ENCODE measurements at regions not wholly inside any gene's neighbourhood (a gene's known extent, or its start where the extent isn't known, plus 50 kb on each side); places are given as distances from the start of the nearest gene placed in this dataset.

GRCh38 chr4:126755506-126755905 is 877.3 kb upstream of the INTU start:
- no peaks in the 10 kb centered on the region for H4K20me1 ChIP-seq (ENCODE audit: insufficient read depth, low read length)
- no peaks in the 10 kb centered on the region for H3K36me3 ChIP-seq (ENCODE audit: insufficient read depth, low read length)
- TF ChIP-seq EZH2 (IDR thresholded peaks at IDR 0.05; ENCODE audit: borderline replicate concordance, low read depth, low read length, severe bottlenecking) (no peak), CTCF (IDR thresholded peaks at IDR 0.05; ENCODE audit: borderline replicate concordance, extremely low read depth, low read length, poor library complexity, severe bottlenecking) (no peak)
- no peak overlapping the region for H3K4me3 ChIP-seq (ENCODE audit: low read depth in 1 of 2, low read length in 2 of 2)
- H3K27me3 ChIP-seq (ENCODE audit: insufficient read depth, low read length, poor library complexity), result no peaks in the 10 kb centered on the region
- H3K27ac ChIP-seq (ENCODE audit: low read length), result no peak overlapping the region
- H3K9me3 ChIP-seq (ENCODE audit: insufficient read depth, low read length, severe bottlenecking), result no peaks in the 10 kb centered on the region
- H3K4me2 ChIP-seq (ENCODE audit: insufficient read depth, low read length), result no peak overlapping the region
- H3K9ac ChIP-seq (ENCODE audit: low read depth, low read length), result no peak overlapping the region
- no peaks in the 10 kb centered on the region for H3K4me1 ChIP-seq (ENCODE audit: insufficient read depth, low read length)
- ATAC-seq (ENCODE audit: insufficient read depth, low read depth) (no peak), DNase-seq (no peak)
- no peak overlapping the region for H2AFZ ChIP-seq (ENCODE audit: low read depth, low read length)
- H3K79me2 ChIP-seq (ENCODE audit: insufficient read depth, low read length), result no peaks in the 10 kb centered on the region

GRCh38 chr4:126756050-126756829 is 876.5 kb upstream of the INTU start:
- H3K9ac ChIP-seq (ENCODE audit: low read depth, low read length), result no peak overlapping the region
- no peak overlapping the region for H2AFZ ChIP-seq (ENCODE audit: low read depth, low read length)
- H3K79me2 ChIP-seq (ENCODE audit: insufficient read depth, low read length), result no peaks in the 10 kb centered on the region
- no peaks in the 10 kb centered on the region for H3K9me3 ChIP-seq (ENCODE audit: insufficient read depth, low read length, severe bottlenecking)
- DNase-seq, result no peak
- H3K4me1 ChIP-seq (ENCODE audit: insufficient read depth, low read length), result no peaks in the 10 kb centered on the region
- H3K27me3 ChIP-seq (ENCODE audit: insufficient read depth, low read length, poor library complexity), result no peaks in the 10 kb centered on the region
- H3K36me3 ChIP-seq (ENCODE audit: insufficient read depth, low read length), result no peaks in the 10 kb centered on the region
- no peak overlapping the region for H3K4me2 ChIP-seq (ENCODE audit: insufficient read depth, low read length)
- H4K20me1 ChIP-seq (ENCODE audit: insufficient read depth, low read length), result no peaks in the 10 kb centered on the region
- no peak for TF ChIP-seq EZH2 (IDR thresholded peaks at IDR 0.05; ENCODE audit: borderline replicate concordance, low read depth, low read length, severe bottlenecking)
- no peak for TF ChIP-seq CTCF (IDR thresholded peaks at IDR 0.05; ENCODE audit: borderline replicate concordance, extremely low read depth, low read length, poor library complexity, severe bottlenecking)
- no peak overlapping the region for H3K27ac ChIP-seq (ENCODE audit: low read length)
- H3K4me3 ChIP-seq (ENCODE audit: low read depth in 1 of 2, low read length in 2 of 2), result no peak overlapping the region
- ATAC-seq (ENCODE audit: insufficient read depth, low read depth), result no peak

GRCh38 chr4:126757219-126757618 is 875.5 kb upstream of the INTU start:
- no peaks in the 10 kb centered on the region for H3K4me1 ChIP-seq (ENCODE audit: insufficient read depth, low read length)
- no peaks in the 10 kb centered on the region for H3K27me3 ChIP-seq (ENCODE audit: insufficient read depth, low read length, poor library complexity)
- no peak overlapping the region for H3K4me3 ChIP-seq (ENCODE audit: low read depth in 1 of 2, low read length in 2 of 2)
- no peak overlapping the region for H2AFZ ChIP-seq (ENCODE audit: low read depth, low read length)
- no peak for ATAC-seq (ENCODE audit: insufficient read depth, low read depth)
- H3K27ac ChIP-seq (ENCODE audit: low read length), result no peak overlapping the region
- H4K20me1 ChIP-seq (ENCODE audit: insufficient read depth, low read length), result no peaks in the 10 kb centered on the region
- no peak overlapping the region for H3K4me2 ChIP-seq (ENCODE audit: insufficient read depth, low read length)
- DNase-seq, result no peak
- no peaks in the 10 kb centered on the region for H3K36me3 ChIP-seq (ENCODE audit: insufficient read depth, low read length)
- H3K9me3 ChIP-seq (ENCODE audit: insufficient read depth, low read length, severe bottlenecking), result no peaks in the 10 kb centered on the region
- no peaks in the 10 kb centered on the region for H3K79me2 ChIP-seq (ENCODE audit: insufficient read depth, low read length)
- no peak overlapping the region for H3K9ac ChIP-seq (ENCODE audit: low read depth, low read length)
- TF ChIP-seq CTCF (IDR thresholded peaks at IDR 0.05; ENCODE audit: borderline replicate concordance, extremely low read depth, low read length, poor library complexity, severe bottlenecking) (no peak), EZH2 (IDR thresholded peaks at IDR 0.05; ENCODE audit: borderline replicate concordance, low read depth, low read length, severe bottlenecking) (no peak)
